C4-2B (cell line): ENCODE measurements at regions not wholly inside any gene's neighbourhood (a gene's known extent, or its start where the extent isn't known, plus 50 kb on each side); places are given as distances from the start of the nearest gene placed in this dataset.

Experiments
- H3K27ac ChIP-seq: fragments of 450-650 bp; 2 replicates; pipeline ENCODE4 v1.5.1; 2017
- ZFX ChIP-seq: fragments of 450-650 bp; IDR thresholded peaks from 2 replicates; pipeline ENCODE4 v1.6.1; 2017
- TF ChIP-seq, protein P1 (sequence below): fragments of 450-650 bp; conservative IDR thresholded peaks from 2 replicates; pipeline ENCODE4 v1.5.1; 2017; ENCODE audit warnings: mild to moderate bottlenecking

DNA sequence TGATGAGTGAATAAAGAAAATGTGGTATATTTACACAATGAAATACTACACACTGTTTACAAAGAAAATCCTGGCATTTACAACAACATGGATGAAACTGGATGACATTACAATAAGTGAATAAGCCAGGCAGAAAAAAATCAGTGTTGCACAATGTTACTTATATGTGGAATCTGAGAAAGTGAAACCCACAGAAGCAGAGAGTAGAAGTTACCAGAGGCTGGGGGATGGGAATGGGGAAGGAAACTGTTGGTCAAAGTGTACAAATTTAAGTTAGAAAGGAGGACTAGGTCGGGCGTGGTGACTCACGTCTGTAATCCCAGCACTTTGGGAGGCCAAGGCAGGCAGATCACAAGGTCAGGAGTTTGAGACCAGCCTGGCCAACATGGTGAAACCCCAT is 538.5 kb upstream of the MKI67 start:
- TF ChIP-seq, protein P1, sequence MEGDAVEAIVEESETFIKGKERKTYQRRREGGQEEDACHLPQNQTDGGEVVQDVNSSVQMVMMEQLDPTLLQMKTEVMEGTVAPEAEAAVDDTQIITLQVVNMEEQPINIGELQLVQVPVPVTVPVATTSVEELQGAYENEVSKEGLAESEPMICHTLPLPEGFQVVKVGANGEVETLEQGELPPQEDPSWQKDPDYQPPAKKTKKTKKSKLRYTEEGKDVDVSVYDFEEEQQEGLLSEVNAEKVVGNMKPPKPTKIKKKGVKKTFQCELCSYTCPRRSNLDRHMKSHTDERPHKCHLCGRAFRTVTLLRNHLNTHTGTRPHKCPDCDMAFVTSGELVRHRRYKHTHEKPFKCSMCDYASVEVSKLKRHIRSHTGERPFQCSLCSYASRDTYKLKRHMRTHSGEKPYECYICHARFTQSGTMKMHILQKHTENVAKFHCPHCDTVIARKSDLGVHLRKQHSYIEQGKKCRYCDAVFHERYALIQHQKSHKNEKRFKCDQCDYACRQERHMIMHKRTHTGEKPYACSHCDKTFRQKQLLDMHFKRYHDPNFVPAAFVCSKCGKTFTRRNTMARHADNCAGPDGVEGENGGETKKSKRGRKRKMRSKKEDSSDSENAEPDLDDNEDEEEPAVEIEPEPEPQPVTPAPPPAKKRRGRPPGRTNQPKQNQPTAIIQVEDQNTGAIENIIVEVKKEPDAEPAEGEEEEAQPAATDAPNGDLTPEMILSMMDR = no peak
- no peak for TF ChIP-seq ZFX
- no peak overlapping the region for H3K27ac ChIP-seq

GRCh38 chr10:128675405-128675804 is 549.2 kb upstream of the MKI67 start:
- no peak for TF ChIP-seq ZFX
- TF ChIP-seq, protein P1 = no peak
- no peak overlapping the region for H3K27ac ChIP-seq

DNA sequence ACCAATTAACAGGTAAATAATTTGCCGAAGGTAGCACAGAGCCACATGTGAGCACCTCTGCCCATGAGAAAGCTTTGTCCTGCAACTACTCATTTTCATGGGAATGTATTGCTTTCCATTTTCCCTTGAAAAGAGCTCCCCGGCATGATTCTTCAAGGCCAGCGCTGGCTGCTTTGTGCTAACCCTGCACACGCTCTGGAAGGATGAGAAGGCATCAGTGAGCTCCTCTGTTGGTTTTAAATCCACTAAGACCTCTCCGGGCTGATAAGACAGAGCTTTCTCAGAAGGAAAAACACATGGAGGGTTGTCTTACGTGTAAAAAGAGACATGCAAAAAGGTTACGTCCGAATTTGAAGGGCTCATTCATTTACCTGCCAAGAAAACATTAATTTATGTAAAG is 553.9 kb upstream of the MKI67 start:
- H3K27ac ChIP-seq = no peak overlapping the region
- TF ChIP-seq, protein P1 = no peak
- TF ChIP-seq ZFX = no peak

DNA sequence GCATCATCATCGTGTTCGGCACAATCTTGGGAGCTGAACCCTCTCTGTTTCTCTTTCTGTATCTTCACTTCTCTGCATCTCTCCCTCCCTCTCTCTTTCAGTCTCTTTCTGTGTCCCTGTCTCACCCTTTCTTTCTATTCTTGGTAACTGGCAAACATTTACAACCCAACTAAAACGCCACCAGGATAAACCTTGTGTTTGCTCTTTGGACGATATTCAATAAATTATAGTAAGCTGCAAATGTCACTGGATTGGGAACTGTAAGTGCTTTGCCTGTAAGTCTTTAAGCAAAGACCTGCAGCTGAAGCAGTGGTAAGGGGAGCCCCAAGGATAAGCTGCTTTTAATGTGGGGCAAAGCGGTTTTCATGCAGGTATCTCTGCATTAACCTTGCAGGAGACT is 558.0 kb upstream of the MKI67 start:
- TF ChIP-seq, protein P1 = no peak
- no peak for TF ChIP-seq ZFX
- H3K27ac ChIP-seq = peak overlapping the region; percentile 53; the same call in 1 of the 2 replicates

DNA sequence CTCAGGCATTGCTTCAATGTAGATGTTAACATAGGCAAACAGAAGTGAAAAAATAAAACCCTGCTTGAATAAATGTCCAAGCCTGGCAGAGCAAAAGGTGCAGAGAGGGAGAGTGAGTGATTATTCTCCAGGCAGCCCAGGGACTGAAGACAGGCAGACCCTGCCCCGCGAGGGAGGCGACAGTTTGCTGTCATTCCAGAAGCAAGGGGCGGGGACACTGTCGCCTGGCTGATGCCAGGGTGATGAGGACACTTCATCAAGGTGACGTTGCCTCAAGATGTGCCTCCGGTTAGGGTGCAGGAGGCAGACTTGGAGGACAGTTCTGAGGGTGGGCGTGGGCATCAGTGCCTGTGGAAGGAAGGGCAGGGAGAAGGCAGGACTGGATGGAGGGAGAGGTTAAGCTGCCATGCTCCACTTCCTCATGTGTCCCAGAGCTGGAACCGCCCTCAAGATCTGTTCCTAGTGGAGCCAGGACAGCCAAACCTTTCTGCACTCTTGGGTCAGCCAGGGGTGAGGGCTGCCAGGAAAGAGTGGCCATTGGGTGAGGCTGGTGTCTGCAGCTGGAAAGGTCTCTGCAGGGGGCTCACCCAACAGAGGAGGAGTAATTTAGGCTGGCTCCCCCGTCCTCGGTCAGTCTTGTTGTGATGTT is 560.5 kb upstream of the MKI67 start:
- TF ChIP-seq, protein P1 = no peak
- no peak for TF ChIP-seq ZFX
- no peak overlapping the region for H3K27ac ChIP-seq

GRCh38 chr10:128687408-128687807 is 561.2 kb upstream of the MKI67 start:
- H3K27ac ChIP-seq = no peak overlapping the region

DNA sequence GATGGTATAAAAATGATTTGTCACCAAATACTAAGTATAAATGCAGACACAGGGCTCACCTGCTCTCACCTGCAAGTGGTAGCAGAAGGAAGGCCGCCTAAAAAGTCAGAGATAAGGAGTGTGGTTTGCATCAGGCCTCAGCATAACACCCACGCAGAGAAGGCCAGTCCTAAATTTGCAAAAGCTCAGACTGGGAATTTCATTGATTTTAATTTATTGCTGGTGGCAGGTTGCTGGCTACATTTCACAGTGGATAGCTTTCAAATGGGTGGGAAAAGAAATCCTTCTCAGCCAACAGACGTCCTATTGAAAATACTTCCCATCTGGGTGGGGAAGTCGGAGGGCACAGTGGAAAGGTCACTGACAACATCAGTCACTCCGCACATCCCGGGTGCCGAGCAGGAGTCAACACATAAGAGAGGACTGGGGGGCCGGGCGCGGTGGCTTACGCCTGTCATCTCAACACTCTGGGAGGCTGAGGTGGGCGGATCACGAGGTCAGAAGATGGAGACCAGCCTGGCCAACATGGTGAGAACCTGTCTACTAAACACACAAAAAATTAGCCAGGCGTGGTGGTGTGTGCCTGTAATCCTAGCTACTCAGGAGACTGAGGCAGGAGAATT is 561.8 kb upstream of the MKI67 start:
- no peak overlapping the region for H3K27ac ChIP-seq
- TF ChIP-seq ZFX = no peak
- TF ChIP-seq, protein P1 = no peak

More at GRCh38 chr10:128687408-128687807, 561.2 kb upstream of the MKI67 start:
- TF ChIP-seq, protein P1 = no peak
- TF ChIP-seq ZFX = no peak
